T-helper 2 cell (primary cell): ENCODE measurements at regions not wholly inside any gene's neighbourhood (a gene's known extent, or its start where the extent isn't known, plus 50 kb on each side); places are given as distances from the start of the nearest gene placed in this dataset.

Source experiments
- DNase-seq, 5 experiments: peaks; one replicate each; pipeline versions ENCODE4 v3.0.0 to v3.0.0-alpha.2; 2012 to 2022

GRCh38 chr10:85231534-85232270 is 903.3 kb downstream of the CCSER2 start:
- no peak for DNase-seq

GRCh38 chr10:85235258-85235657 is 906.9 kb downstream of the CCSER2 start:
- no peak for DNase-seq

GRCh38 chr10:85238676-85239075 is 910.3 kb downstream of the CCSER2 start:
- DNase-seq, result no peak

GRCh38 chr10:85250304-85250703 is 921.9 kb downstream of the CCSER2 start:
- DNase-seq, result no peak

- DNase-seq, result no peak
Measured at GRCh38 chr10:85256481-85256880, 928.1 kb downstream of the CCSER2 start.

GRCh38 chr10:85259908-85260307 is 931.5 kb downstream of the CCSER2 start:
- no peak for DNase-seq

- DNase-seq, result no peak
Measured at GRCh38 chr10:85262992-85263391, 934.6 kb downstream of the CCSER2 start.

- DNase-seq, result no peak
Measured at GRCh38 chr10:85265121-85265520, 936.7 kb downstream of the CCSER2 start.

- DNase-seq, result no peak
Measured at GRCh38 chr10:85266808-85267207, 938.4 kb downstream of the CCSER2 start.

- DNase-seq, result no peak
Measured at GRCh38 chr10:85280014-85280413, 951.6 kb downstream of the CCSER2 start.

- no peak for DNase-seq
Measured at GRCh38 chr10:85284778-85285770, 956.7 kb downstream of the CCSER2 start.

GRCh38 chr10:85293483-85293882 is 965.1 kb downstream of the CCSER2 start:
- DNase-seq, result no peak

- no peak for DNase-seq
Measured at GRCh38 chr10:85311613-85312337, 983.4 kb downstream of the CCSER2 start.

GRCh38 chr10:85315657-85316056 is 987.3 kb downstream of the CCSER2 start:
- no peak for DNase-seq

- no peak for DNase-seq
Measured at GRCh38 chr10:85316276-85316675, 987.9 kb downstream of the CCSER2 start.

- DNase-seq, result no peak
Measured at GRCh38 chr10:85317827-85318226, 989.4 kb downstream of the CCSER2 start.

GRCh38 chr10:85318809-85319807 is 990.7 kb downstream of the CCSER2 start:
- DNase-seq, result no peak

GRCh38 chr10:85319826-85320225 is 991.4 kb downstream of the CCSER2 start:
- DNase-seq, result no peak

- no peak for DNase-seq
Measured at GRCh38 chr10:85333594-85333993, 1005.2 kb downstream of the CCSER2 start.

- no peak for DNase-seq
Measured at GRCh38 chr10:85362401-85362800, 1004.2 kb downstream of the GRID1 start.

- DNase-seq, result no peak
Measured at GRCh38 chr10:85377029-85377806, 989.4 kb downstream of the GRID1 start.
